ENCODE measurements at regions not wholly inside any gene's neighbourhood (a gene's known extent, or its start where the extent isn't known, plus 50 kb on each side); places are given as distances from the start of the nearest gene placed in this dataset.

DNA sequence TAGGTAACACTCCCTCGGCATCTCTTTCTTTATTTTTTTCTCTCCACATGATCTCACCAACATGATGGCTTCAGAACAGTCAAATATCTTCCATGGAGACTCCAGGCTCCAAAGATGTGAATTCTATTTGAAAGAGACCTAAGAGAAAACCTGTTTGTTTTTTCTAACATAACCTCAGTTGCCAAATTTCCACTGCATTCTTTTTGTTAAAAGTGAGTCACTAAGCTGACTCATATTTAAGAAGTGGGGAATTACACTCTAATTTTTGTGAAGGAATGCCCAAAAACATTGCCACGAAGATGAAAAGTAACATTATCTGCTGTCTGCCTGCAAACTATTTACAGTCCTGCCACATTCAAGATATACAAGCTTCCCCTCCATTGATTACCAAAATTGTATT lies 1337.6 kb downstream of the LRFN5 start:
- Histone ChIP-seq H3K36me3 (ENCODE audit: insufficient read depth, low read length) (no peaks in the 10 kb centered on the region), H3K79me2 (ENCODE audit: insufficient read depth, low read length) (no peaks in the 10 kb centered on the region), H3K27ac (ENCODE audit: low read length) (no peak overlapping the region), H3K9me3 (ENCODE audit: insufficient read depth, low read length, severe bottlenecking) (no peaks in the 10 kb centered on the region), H2AFZ (ENCODE audit: low read depth, low read length) (no peak overlapping the region), H3K27me3 (ENCODE audit: insufficient read depth, low read length, poor library complexity) (no peaks in the 10 kb centered on the region), H3K4me1 (ENCODE audit: insufficient read depth, low read length) (no peaks in the 10 kb centered on the region), H3K9ac (ENCODE audit: low read depth, low read length) (no peak overlapping the region), H3K4me2 (ENCODE audit: insufficient read depth, low read length) (no peak overlapping the region), H3K4me3 (ENCODE audit: low read depth in 1 of 2, low read length in 2 of 2) (no peak overlapping the region), H4K20me1 (ENCODE audit: insufficient read depth, low read length) (no peaks in the 10 kb centered on the region)
- ATAC-seq (ENCODE audit: insufficient read depth, low read depth) (no peak), DNase-seq (no peak)
- TF ChIP-seq, protein P1, sequence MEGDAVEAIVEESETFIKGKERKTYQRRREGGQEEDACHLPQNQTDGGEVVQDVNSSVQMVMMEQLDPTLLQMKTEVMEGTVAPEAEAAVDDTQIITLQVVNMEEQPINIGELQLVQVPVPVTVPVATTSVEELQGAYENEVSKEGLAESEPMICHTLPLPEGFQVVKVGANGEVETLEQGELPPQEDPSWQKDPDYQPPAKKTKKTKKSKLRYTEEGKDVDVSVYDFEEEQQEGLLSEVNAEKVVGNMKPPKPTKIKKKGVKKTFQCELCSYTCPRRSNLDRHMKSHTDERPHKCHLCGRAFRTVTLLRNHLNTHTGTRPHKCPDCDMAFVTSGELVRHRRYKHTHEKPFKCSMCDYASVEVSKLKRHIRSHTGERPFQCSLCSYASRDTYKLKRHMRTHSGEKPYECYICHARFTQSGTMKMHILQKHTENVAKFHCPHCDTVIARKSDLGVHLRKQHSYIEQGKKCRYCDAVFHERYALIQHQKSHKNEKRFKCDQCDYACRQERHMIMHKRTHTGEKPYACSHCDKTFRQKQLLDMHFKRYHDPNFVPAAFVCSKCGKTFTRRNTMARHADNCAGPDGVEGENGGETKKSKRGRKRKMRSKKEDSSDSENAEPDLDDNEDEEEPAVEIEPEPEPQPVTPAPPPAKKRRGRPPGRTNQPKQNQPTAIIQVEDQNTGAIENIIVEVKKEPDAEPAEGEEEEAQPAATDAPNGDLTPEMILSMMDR (IDR thresholded peaks at IDR 0.05; ENCODE audit: borderline replicate concordance, extremely low read depth, low read length, poor library complexity, severe bottlenecking): no peak
- no peak for TF ChIP-seq EZH2 (IDR thresholded peaks at IDR 0.05; ENCODE audit: borderline replicate concordance, low read depth, low read length, severe bottlenecking)

DNA sequence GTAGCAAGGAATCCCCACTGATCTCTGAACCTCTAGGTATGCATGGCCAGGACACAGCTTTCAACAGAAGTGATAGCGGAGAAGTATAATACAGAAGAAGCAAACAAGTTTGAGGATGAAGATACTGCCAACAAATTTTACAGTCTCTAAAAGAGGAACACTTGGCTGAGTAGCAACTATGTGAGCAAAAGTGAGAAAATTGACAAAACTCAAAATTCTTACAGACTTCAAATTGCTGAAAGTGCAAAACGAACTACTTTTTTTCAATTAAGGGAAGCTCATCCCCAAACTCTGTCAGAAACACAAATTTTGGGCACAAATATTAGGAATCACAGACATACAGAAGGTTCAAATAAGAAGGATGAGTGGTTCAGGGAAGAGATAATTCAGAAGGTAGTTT lies 1324.6 kb downstream of the LRFN5 start:
- Histone ChIP-seq H3K36me3 (ENCODE audit: insufficient read depth, low read length) (no peaks in the 10 kb centered on the region), H3K9ac (ENCODE audit: low read depth, low read length) (no peak overlapping the region), H3K4me3 (ENCODE audit: low read depth in 1 of 2, low read length in 2 of 2) (no peak overlapping the region), H3K27ac (ENCODE audit: low read length) (no peak overlapping the region), H3K27me3 (ENCODE audit: insufficient read depth, low read length, poor library complexity) (no peaks in the 10 kb centered on the region), H3K4me2 (ENCODE audit: insufficient read depth, low read length) (no peak overlapping the region), H3K79me2 (ENCODE audit: insufficient read depth, low read length) (no peaks in the 10 kb centered on the region), H4K20me1 (ENCODE audit: insufficient read depth, low read length) (no peaks in the 10 kb centered on the region), H3K4me1 (ENCODE audit: insufficient read depth, low read length) (no peaks in the 10 kb centered on the region), H2AFZ (ENCODE audit: low read depth, low read length) (no peak overlapping the region), H3K9me3 (ENCODE audit: insufficient read depth, low read length, severe bottlenecking) (peaks cover 4% of the 10 kb centered on the region)
- TF ChIP-seq EZH2 (IDR thresholded peaks at IDR 0.05; ENCODE audit: borderline replicate concordance, low read depth, low read length, severe bottlenecking): no peak
- TF ChIP-seq, protein P1 (IDR thresholded peaks at IDR 0.05; ENCODE audit: borderline replicate concordance, extremely low read depth, low read length, poor library complexity, severe bottlenecking): no peak
- no peak for ATAC-seq (ENCODE audit: insufficient read depth, low read depth)
- DNase-seq: no peak

DNA sequence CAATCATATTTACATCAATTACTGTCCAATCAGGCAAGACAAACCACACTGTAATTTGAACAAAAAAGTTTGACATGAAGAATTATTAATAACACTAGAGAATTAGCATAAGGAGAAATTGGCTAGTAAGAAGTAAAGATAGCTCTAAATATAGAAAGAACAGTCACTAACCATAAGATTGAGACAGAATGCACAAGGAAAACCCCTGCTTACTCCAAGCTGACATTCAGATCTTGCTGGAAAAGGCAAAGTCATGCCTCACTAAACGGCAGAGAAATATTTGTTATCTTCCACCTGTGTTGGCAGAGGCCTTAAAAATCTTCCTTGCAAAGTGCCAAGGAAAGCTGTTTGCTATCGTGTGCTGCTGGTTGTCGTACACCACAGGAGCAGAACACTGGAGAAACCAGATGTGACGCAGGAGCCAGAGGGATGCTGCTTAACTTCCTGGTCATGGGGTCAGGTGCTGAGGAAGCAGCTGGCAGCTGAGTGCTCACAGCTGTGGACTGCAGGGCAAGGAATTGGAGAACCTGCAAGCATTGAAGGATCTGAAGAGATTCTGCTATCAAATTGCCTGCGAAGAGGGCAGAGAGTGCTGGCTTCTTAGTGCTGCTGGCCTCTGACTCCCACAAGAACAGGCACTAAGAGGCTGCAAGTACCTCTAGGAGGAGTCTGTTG lies 1323.3 kb downstream of the LRFN5 start:
- H3K9ac ChIP-seq (ENCODE audit: low read depth, low read length): no peak overlapping the region
- no peak overlapping the region for H3K4me3 ChIP-seq (ENCODE audit: low read depth in 1 of 2, low read length in 2 of 2)
- DNase-seq (no peak), ATAC-seq (ENCODE audit: insufficient read depth, low read depth) (no peak)
- no peaks in the 10 kb centered on the region for H3K27me3 ChIP-seq (ENCODE audit: insufficient read depth, low read length, poor library complexity)
- H3K9me3 ChIP-seq (ENCODE audit: insufficient read depth, low read length, severe bottlenecking): peaks cover 4% of the 10 kb centered on the region
- TF ChIP-seq, protein P1 (IDR thresholded peaks at IDR 0.05; ENCODE audit: borderline replicate concordance, extremely low read depth, low read length, poor library complexity, severe bottlenecking): no peak
- no peak for TF ChIP-seq EZH2 (IDR thresholded peaks at IDR 0.05; ENCODE audit: borderline replicate concordance, low read depth, low read length, severe bottlenecking)
- no peaks in the 10 kb centered on the region for H3K36me3 ChIP-seq (ENCODE audit: insufficient read depth, low read length)
- no peaks in the 10 kb centered on the region for H3K79me2 ChIP-seq (ENCODE audit: insufficient read depth, low read length)
- no peaks in the 10 kb centered on the region for H3K4me1 ChIP-seq (ENCODE audit: insufficient read depth, low read length)
- no peak overlapping the region for H3K4me2 ChIP-seq (ENCODE audit: insufficient read depth, low read length)
- H3K27ac ChIP-seq (ENCODE audit: low read length): no peak overlapping the region
- H4K20me1 ChIP-seq (ENCODE audit: insufficient read depth, low read length): no peaks in the 10 kb centered on the region
- no peak overlapping the region for H2AFZ ChIP-seq (ENCODE audit: low read depth, low read length)

All from DND-41 (cell line).